H1 (cell line): ENCODE measurements at regions not wholly inside any gene's neighbourhood (a gene's known extent, or its start where the extent isn't known, plus 50 kb on each side); places are given as distances from the start of the nearest gene placed in this dataset.

Experiments used
- CTCF ChIP-seq, 3 experiments: IDR thresholded peaks; 1 replicate in 2 of 3; 2 replicates in 1 of 3; pipeline versions ENCODE4 v1.5.1 to v1.6.1; 2011; ENCODE audit warnings: low read length in 3 of 3, mild to moderate bottlenecking in 3 of 3, inconsistent platforms in 2 of 3, low read depth in 1 of 3, moderate library complexity in 1 of 3; ENCODE audit not compliant: insufficient read depth in 1 of 3; ENCODE audit errors: control extremely low read depth in 1 of 3
- POLR2A ChIP-seq, 2 experiments: IDR thresholded peaks; 1 replicate in 1 of 2; 2 replicates in 1 of 2; pipeline ENCODE4 v1.6.1; 2011; ENCODE audit warnings: low read depth in 2 of 2, low read length in 2 of 2, mild to moderate bottlenecking in 2 of 2; ENCODE audit errors: control extremely low read depth in 1 of 2
- TF ChIP-seq, protein P1 (sequence below): IDR thresholded peaks from 2 replicates; pipeline ENCODE4 v1.6.1; 2011; ENCODE audit warnings: low read length, improper control_type of control experiment

DNA sequence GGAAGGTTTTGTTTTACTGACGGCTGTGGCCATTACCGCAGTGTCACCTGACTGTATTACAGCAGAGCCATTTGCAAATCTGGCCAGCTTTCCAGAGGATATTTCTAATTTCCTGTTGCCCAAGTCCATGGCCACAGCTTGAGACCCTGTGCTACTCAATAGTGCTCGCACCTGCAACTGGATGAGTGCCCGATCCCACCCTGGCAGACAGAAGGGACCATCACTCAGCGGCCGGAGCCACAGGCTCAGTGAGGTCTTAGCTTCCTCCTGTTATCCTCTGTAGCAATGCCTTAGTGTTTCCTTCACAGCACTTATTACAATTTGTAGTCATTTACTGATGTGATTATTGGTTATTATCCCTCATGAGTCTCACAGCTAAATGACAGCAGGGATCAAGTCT, 184.8 kb downstream of the LRRN1 start:
- TF ChIP-seq CTCF (IDR thresholded peaks at IDR 0.05; ENCODE audit: control extremely low read depth in 1 of 3, insufficient read depth in 1 of 3, low read depth in 1 of 3, low read length in 3 of 3), result no peak
- TF ChIP-seq, protein P1, sequence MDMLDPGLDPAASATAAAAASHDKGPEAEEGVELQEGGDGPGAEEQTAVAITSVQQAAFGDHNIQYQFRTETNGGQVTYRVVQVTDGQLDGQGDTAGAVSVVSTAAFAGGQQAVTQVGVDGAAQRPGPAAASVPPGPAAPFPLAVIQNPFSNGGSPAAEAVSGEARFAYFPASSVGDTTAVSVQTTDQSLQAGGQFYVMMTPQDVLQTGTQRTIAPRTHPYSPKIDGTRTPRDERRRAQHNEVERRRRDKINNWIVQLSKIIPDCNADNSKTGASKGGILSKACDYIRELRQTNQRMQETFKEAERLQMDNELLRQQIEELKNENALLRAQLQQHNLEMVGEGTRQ, result no peak
- TF ChIP-seq POLR2A (IDR thresholded peaks at IDR 0.05; ENCODE audit: control extremely low read depth in 1 of 2, low read depth in 2 of 2, low read length in 2 of 2), result no peak
